GM21737 (cell line): ENCODE measurements at regions not wholly inside any gene's neighbourhood (a gene's known extent, or its start where the extent isn't known, plus 50 kb on each side); places are given as distances from the start of the nearest gene placed in this dataset.
"Not testable (repeated sequence)": the region's sequence is repeated elsewhere in the genome, so short reads cannot be mapped to it uniquely, and the experiment has no call there.

Experiments
- ATAC-seq: cut with Tn5 transposase; IDR thresholded peaks from one replicate; pipeline ENCODE4 v1.9.1; 2021; ENCODE audit warnings: mild to moderate bottlenecking, moderate library complexity; ENCODE audit not compliant: unreplicated experiment

GRCh38 chr6:94713446-94713845 is 863.9 kb upstream of the MANEA start:
- ATAC-seq = no peak

- no peak for ATAC-seq
These were observed 878.6 kb upstream of the MANEA start for GRCh38 chr6:94698773-94699172.

GRCh38 chr6:94687255-94687654 is 890.1 kb upstream of the MANEA start:
- not testable (repeated sequence) for ATAC-seq

GRCh38 chr6:94683409-94683808 is 893.9 kb upstream of the MANEA start:
- ATAC-seq = no peak

- ATAC-seq = no peak
These were observed 896.6 kb upstream of the MANEA start for GRCh38 chr6:94680669-94681212.

GRCh38 chr6:94673251-94673650 is 904.1 kb upstream of the MANEA start:
- ATAC-seq = no peak

- no peak for ATAC-seq
These were observed 907.3 kb upstream of the MANEA start for GRCh38 chr6:94670017-94670416.

- no peak for ATAC-seq
These were observed 908.5 kb upstream of the MANEA start for GRCh38 chr6:94668876-94669275.

- ATAC-seq = no peak
These were observed 918.4 kb upstream of the MANEA start for GRCh38 chr6:94658929-94659328.

GRCh38 chr6:94651239-94651638 is 926.1 kb upstream of the MANEA start:
- no peak for ATAC-seq

GRCh38 chr6:94645191-94645590 is 932.1 kb upstream of the MANEA start:
- ATAC-seq = no peak

- ATAC-seq = no peak
These were observed 937.8 kb upstream of the MANEA start for GRCh38 chr6:94639564-94639963.

GRCh38 chr6:94636780-94637385 is 940.5 kb upstream of the MANEA start:
- ATAC-seq = no peak

GRCh38 chr6:94623586-94623985 is 953.7 kb upstream of the MANEA start:
- no peak for ATAC-seq

GRCh38 chr6:94622783-94623182 is 954.6 kb upstream of the MANEA start:
- no peak for ATAC-seq

GRCh38 chr6:94600636-94601035 is 976.7 kb upstream of the MANEA start:
- ATAC-seq = no peak

- ATAC-seq = no peak
These were observed 979.8 kb upstream of the MANEA start for GRCh38 chr6:94597487-94597886.

GRCh38 chr6:94590416-94590815 is 986.9 kb upstream of the MANEA start:
- ATAC-seq = no peak

GRCh38 chr6:94588301-94588700 is 989.0 kb upstream of the MANEA start:
- ATAC-seq = no peak

GRCh38 chr6:94584211-94584610 is 993.1 kb upstream of the MANEA start:
- ATAC-seq = no peak

GRCh38 chr6:94570581-94570980 is 1006.8 kb upstream of the MANEA start:
- no peak for ATAC-seq

- no peak for ATAC-seq
These were observed 1014.5 kb upstream of the MANEA start for GRCh38 chr6:94562846-94563245.
